ENCODE measurements at regions not wholly inside any gene's neighbourhood (a gene's known extent, or its start where the extent isn't known, plus 50 kb on each side); places are given as distances from the start of the nearest gene placed in this dataset.

- TF ChIP-seq EZH2 (IDR thresholded peaks at IDR 0.05; ENCODE audit: insufficient read depth, poor library complexity, severe bottlenecking): no peak
- no peak for TF ChIP-seq EZH2phosphoT487 (IDR thresholded peaks at IDR 0.05; ENCODE audit: insufficient read depth, low read depth)
Measured at GRCh38 chr4:176601124-176601523, 191.6 kb downstream of the VEGFC start.
